ENCODE measurements at regions not wholly inside any gene's neighbourhood (a gene's known extent, or its start where the extent isn't known, plus 50 kb on each side); places are given as distances from the start of the nearest gene placed in this dataset.

DNA sequence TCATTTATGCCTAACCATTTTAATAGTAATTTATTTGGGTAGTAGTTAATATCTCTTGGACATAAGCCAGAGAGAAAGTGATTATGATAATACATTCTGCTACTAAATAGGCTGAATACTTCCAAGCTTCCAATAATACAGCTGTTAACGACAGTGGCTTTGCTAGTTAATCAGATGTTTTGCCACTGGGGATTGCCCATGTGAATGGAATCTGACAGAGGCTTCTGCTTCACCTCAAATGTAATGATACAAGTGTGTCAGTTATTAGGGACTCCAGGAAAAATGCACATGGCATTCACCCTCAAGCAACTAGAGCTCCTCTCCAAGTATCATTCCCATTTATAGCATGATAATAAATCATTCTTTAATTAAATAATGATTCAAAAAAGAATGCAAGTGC lies 185.0 kb upstream of the TMEFF2 start:
- TF ChIP-seq, protein P1, sequence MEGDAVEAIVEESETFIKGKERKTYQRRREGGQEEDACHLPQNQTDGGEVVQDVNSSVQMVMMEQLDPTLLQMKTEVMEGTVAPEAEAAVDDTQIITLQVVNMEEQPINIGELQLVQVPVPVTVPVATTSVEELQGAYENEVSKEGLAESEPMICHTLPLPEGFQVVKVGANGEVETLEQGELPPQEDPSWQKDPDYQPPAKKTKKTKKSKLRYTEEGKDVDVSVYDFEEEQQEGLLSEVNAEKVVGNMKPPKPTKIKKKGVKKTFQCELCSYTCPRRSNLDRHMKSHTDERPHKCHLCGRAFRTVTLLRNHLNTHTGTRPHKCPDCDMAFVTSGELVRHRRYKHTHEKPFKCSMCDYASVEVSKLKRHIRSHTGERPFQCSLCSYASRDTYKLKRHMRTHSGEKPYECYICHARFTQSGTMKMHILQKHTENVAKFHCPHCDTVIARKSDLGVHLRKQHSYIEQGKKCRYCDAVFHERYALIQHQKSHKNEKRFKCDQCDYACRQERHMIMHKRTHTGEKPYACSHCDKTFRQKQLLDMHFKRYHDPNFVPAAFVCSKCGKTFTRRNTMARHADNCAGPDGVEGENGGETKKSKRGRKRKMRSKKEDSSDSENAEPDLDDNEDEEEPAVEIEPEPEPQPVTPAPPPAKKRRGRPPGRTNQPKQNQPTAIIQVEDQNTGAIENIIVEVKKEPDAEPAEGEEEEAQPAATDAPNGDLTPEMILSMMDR (IDR thresholded peaks at IDR 0.05; ENCODE audit: extremely low read depth, insufficient read depth, missing control alignments) = no peak
- in situ Hi-C loops (cut with MboI; ENCODE audit: low pct_unique_long_range_greater_than_20kb, low sequenced_read_pairs, unreplicated experiment) = no loop called here
- DNase-seq (ENCODE audit: low spot score) = no peak

DNA sequence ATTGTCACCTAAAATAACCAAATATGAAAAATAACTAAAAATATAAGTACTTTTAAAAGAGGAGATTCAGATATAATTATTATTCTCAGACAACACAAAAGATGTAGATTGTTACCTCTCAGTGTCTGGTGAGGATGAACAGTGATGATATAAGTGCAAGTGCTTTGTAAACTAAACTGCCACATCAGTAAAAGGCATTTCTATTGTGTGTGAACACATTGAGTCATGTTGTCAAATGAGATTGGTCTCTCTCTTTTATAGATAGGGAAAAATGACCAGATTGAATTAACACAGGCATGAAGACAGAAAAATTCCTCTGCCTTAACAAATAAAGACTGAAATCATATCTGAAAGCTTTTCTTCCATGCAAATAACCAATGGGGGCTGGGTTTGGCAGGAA lies 182.4 kb upstream of the TMEFF2 start:
- TF ChIP-seq, protein P1 (IDR thresholded peaks at IDR 0.05; ENCODE audit: extremely low read depth, insufficient read depth, missing control alignments) = no peak
- in situ Hi-C loops (cut with MboI; ENCODE audit: low pct_unique_long_range_greater_than_20kb, low sequenced_read_pairs, unreplicated experiment) = no loop called here
- DNase-seq (ENCODE audit: low spot score) = no peak

DNA sequence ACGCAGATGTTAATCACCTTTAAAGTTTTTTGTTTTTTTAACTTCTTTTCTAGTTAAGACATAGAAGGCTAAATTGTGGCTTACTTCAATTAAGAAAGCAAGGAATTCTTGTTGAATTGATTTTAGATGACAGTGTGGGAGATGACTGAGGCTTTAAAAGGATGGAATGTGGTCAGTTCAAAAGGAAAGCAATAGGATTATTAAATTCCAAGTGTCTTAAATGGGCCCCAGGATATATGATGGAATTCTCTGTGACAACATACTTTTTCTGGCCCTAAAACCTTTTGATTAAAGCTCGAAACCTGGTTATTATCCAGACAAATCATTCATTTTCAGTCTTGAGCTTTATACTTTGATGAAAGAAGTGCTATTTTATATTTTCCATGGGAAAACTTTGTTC lies 179.0 kb upstream of the TMEFF2 start:
- in situ Hi-C loops (cut with MboI; ENCODE audit: low pct_unique_long_range_greater_than_20kb, low sequenced_read_pairs, unreplicated experiment) = no loop called here
- TF ChIP-seq, protein P1 (IDR thresholded peaks at IDR 0.05; ENCODE audit: extremely low read depth, insufficient read depth, missing control alignments) = no peak
- DNase-seq (ENCODE audit: low spot score) = no peak

DNA sequence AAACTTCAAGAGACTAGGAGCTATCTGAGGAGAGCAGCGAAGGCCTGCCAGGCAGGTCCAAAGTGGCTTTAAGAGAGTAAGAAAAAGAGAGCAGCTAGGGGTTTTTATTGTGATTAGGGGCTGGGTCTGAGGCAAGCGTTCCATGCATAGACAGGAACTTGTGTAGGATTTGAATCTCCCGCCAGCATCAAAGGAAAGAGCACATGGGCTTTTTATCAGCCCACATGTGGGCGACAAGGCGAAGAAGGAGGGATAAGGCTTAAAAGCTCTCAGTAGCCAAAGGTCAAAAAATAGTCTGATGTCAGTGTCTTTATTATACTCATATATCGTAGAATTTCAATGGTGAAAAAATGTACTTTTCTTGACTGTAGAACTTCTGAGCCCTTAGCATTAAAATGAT lies 178.5 kb upstream of the TMEFF2 start:
- in situ Hi-C loops (cut with MboI; ENCODE audit: low pct_unique_long_range_greater_than_20kb, low sequenced_read_pairs, unreplicated experiment) = no loop called here
- TF ChIP-seq, protein P1 (IDR thresholded peaks at IDR 0.05; ENCODE audit: extremely low read depth, insufficient read depth, missing control alignments) = no peak
- DNase-seq (ENCODE audit: low spot score) = no peak

GRCh38 chr2:192369969-192370368 lies 175.2 kb upstream of the TMEFF2 start:
- DNase-seq (ENCODE audit: low spot score) = no peak
- in situ Hi-C loops (cut with MboI; ENCODE audit: low pct_unique_long_range_greater_than_20kb, low sequenced_read_pairs, unreplicated experiment) = no loop called here
- TF ChIP-seq, protein P1 (IDR thresholded peaks at IDR 0.05; ENCODE audit: extremely low read depth, insufficient read depth, missing control alignments) = no peak

DNA sequence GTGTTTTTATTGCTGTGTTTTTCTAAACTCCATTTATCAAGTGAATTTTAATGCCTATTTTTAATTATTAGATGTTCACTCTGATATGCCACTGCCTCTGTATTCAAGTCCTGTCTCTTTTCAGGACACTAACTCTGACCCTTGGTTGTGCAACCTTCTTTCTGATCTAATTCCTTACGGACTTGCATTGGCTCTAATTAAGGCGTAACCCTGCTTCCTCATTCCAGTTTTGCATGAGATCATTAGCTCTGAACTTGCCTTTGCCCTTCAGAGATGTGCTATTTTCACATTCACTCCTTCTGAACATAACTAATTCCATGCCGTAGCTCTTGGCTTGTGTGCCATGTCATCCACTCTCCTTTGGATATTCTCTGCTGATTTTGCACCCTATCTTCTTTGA lies 162.5 kb upstream of the TMEFF2 start:
- TF ChIP-seq, protein P1 (IDR thresholded peaks at IDR 0.05; ENCODE audit: extremely low read depth, insufficient read depth, missing control alignments) = no peak
- in situ Hi-C loops (cut with MboI; ENCODE audit: low pct_unique_long_range_greater_than_20kb, low sequenced_read_pairs, unreplicated experiment) = no loop called here
- DNase-seq (ENCODE audit: low spot score) = no peak
